ENCODE measurements at regions not wholly inside any gene's neighbourhood (a gene's known extent, or its start where the extent isn't known, plus 50 kb on each side); places are given as distances from the start of the nearest gene placed in this dataset.

- Histone ChIP-seq H3K9me3 (replicated peaks) (no peaks in the 10 kb centered on the region), H3K36me3 (no peaks in the 10 kb centered on the region), H3K27ac (replicated peaks) (no peak overlapping the region), H3K4me1 (peaks cover 10% of the 10 kb centered on the region), H3K4me3 (no peak overlapping the region), H3K27me3 (ENCODE audit: low read depth) (no peaks in the 10 kb centered on the region)
- intact Hi-C loops (cut with micrococcal nuclease), result no loop called here
- no peak for DNase-seq
- TF ChIP-seq, protein P1, sequence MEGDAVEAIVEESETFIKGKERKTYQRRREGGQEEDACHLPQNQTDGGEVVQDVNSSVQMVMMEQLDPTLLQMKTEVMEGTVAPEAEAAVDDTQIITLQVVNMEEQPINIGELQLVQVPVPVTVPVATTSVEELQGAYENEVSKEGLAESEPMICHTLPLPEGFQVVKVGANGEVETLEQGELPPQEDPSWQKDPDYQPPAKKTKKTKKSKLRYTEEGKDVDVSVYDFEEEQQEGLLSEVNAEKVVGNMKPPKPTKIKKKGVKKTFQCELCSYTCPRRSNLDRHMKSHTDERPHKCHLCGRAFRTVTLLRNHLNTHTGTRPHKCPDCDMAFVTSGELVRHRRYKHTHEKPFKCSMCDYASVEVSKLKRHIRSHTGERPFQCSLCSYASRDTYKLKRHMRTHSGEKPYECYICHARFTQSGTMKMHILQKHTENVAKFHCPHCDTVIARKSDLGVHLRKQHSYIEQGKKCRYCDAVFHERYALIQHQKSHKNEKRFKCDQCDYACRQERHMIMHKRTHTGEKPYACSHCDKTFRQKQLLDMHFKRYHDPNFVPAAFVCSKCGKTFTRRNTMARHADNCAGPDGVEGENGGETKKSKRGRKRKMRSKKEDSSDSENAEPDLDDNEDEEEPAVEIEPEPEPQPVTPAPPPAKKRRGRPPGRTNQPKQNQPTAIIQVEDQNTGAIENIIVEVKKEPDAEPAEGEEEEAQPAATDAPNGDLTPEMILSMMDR (IDR thresholded peaks at IDR 0.05; ENCODE audit: borderline replicate concordance), result no peak
Measured at GRCh38 chr4:128579154-128579853, 230.2 kb upstream of the JADE1 start.

- H3K36me3 ChIP-seq, result no peaks in the 10 kb centered on the region
- no peak overlapping the region for H3K4me3 ChIP-seq
- peak; percentile 49 for DNase-seq
- TF ChIP-seq, protein P1 (IDR thresholded peaks at IDR 0.05; ENCODE audit: borderline replicate concordance), result peak; percentile 57
- intact Hi-C loops (cut with micrococcal nuclease), result no loop called here
- no peak overlapping the region for H3K27ac ChIP-seq (replicated peaks)
- no peaks in the 10 kb centered on the region for H3K27me3 ChIP-seq (ENCODE audit: low read depth)
- no peaks in the 10 kb centered on the region for H3K9me3 ChIP-seq (replicated peaks)
- peaks cover 41% of the 10 kb centered on the region for H3K4me1 ChIP-seq
Measured at GRCh38 chr4:128574706-128575105, 234.8 kb upstream of the JADE1 start.

DNA sequence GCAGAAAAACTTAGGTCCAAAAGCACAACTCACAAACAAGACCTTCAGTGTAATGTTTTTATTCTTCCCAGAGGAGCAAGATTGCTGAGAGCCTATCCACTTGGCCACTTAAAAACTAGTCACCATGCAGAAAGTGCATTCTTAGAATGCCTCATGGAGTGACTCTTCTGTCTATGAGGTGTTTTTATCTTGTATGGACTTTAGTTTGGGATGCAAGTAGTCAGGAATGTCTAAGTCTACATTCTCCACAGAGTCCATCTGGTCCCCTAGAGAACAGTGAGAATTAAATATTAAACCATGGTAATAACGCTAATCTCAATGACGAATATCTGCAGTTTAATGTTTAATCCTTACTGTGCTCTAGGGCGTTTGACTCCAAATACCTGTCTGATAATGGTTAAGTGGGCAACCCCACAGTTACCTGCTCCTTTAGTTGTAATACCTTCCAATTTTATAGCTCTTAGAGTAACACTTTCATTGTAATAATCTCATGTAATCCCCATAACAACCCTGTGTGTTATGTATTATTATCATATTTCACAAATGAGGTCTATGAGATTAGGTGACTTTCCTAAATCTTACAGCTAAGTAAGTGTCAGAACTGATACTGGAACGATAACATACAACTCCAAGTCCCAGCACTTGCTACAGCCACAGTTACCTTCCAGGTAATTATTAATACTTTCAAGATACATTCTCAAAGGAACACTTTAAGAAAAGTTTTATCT, 235.6 kb upstream of the JADE1 start:
- Histone ChIP-seq H3K36me3 (no peaks in the 10 kb centered on the region), H3K27me3 (ENCODE audit: low read depth) (no peaks in the 10 kb centered on the region), H3K4me1 (peaks cover 42% of the 10 kb centered on the region), H3K4me3 (no peak overlapping the region), H3K9me3 (replicated peaks) (no peaks in the 10 kb centered on the region), H3K27ac (replicated peaks) (peak overlapping the region; percentile 78)
- TF ChIP-seq, protein P1 (IDR thresholded peaks at IDR 0.05; ENCODE audit: borderline replicate concordance), result no peak
- no peak for DNase-seq
- intact Hi-C loops (cut with micrococcal nuclease), result no loop called here

DNA sequence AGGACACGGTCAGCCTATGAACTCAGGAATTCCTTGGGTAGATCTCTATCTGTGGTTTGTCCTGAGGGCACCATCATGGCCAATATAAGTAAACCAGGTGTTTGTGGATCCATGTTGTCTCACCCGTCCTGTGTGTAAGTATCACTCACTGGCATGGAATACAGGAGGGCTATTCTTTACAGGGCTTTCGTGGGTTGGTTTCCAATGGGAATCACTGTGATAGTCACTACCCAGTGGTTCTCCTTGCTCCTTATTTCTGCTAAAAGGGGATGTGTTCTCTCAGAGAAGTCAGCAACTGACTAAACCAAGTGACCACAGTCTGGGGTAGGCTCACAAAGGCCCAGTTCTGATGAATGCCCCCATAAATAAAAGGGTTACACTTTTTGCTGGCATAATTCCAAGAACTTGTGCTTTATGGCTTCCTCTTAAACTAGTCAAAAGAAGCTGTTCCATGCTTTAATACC, 236.7 kb upstream of the JADE1 start:
- peaks cover 44% of the 10 kb centered on the region for H3K4me1 ChIP-seq
- TF ChIP-seq, protein P1 (IDR thresholded peaks at IDR 0.05; ENCODE audit: borderline replicate concordance), result no peak
- H3K27me3 ChIP-seq (ENCODE audit: low read depth), result no peaks in the 10 kb centered on the region
- H3K36me3 ChIP-seq, result no peaks in the 10 kb centered on the region
- H3K27ac ChIP-seq (replicated peaks), result peak overlapping the region; percentile 78
- intact Hi-C loops (cut with micrococcal nuclease), result no loop called here
- no peaks in the 10 kb centered on the region for H3K9me3 ChIP-seq (replicated peaks)
- no peak overlapping the region for H3K4me3 ChIP-seq
- DNase-seq, result no peak

DNA sequence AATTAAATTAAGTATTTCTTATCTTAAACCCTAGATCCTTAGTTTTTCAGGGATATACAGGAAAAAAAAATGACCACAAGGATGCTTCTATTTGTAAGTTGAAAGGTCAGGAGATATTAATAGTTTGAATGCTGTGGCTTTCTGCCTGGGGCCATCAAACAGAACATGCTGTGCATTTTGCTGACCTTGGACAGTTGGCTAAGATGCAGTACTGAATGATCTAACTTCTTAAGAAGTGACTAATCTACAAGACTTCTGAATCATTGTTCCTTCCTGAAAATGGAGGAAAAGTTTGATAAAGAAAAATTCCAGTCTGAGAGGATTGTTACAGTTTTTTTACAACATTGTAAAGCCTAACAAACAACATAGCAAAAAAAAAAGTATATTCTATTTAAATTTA, 237.8 kb upstream of the JADE1 start:
- Histone ChIP-seq H3K4me1 (peaks cover 44% of the 10 kb centered on the region), H3K27ac (replicated peaks) (peak overlapping the region; percentile 78), H3K9me3 (replicated peaks) (no peaks in the 10 kb centered on the region), H3K4me3 (no peak overlapping the region), H3K27me3 (ENCODE audit: low read depth) (no peaks in the 10 kb centered on the region), H3K36me3 (no peaks in the 10 kb centered on the region)
- TF ChIP-seq, protein P1 (IDR thresholded peaks at IDR 0.05; ENCODE audit: borderline replicate concordance), result no peak
- intact Hi-C loops (cut with micrococcal nuclease), result no loop called here
- no peak for DNase-seq

All from left ventricle myocardium inferior (tissue), 1 donor.